Lung (tissue), 11 donors: ENCODE measurements at regions not wholly inside any gene's neighbourhood (a gene's known extent, or its start where the extent isn't known, plus 50 kb on each side); places are given as distances from the start of the nearest gene placed in this dataset.
A peak's percentile ranks its signal among the peaks of the same experiment; 100 is the strongest.

Experiments
- ATAC-seq: fragments of 200-7000 bp; cut with Tn5 transposase; one replicate; pipeline ENCODE4 v1.9.1; 2020; ENCODE audit warnings: moderate number of reproducible peaks; ENCODE audit not compliant: insufficient read depth, low FRiP score
- DNase-seq, 3 donors: peaks; one replicate each; pipeline ENCODE4 v3.0.0-alpha.2; 2013 to 2017
- H3K27ac ChIP-seq, 2 donors: one replicate each; pipeline ENCODE4 v1.5.1; 2013; ENCODE audit warnings: mild to moderate bottlenecking in 2 of 2, moderate library complexity in 2 of 2, control low read depth in 1 of 2, inconsistent platforms in 1 of 2, low read depth in 1 of 2, low read length in 1 of 2
- H3K27me3 ChIP-seq, 3 donors: one replicate each; pipeline ENCODE4 v1.5.1; 2013; ENCODE audit warnings: low read length in 2 of 3; ENCODE audit not compliant: control insufficient read depth in 3 of 3, insufficient read depth in 3 of 3
- H3K36me3 ChIP-seq, 4 donors: one replicate each; pipeline ENCODE4 v1.5.1; 2013; ENCODE audit warnings: low read length in 4 of 4, mild to moderate bottlenecking in 1 of 4, moderate library complexity in 1 of 4; ENCODE audit not compliant: control insufficient read depth in 4 of 4, insufficient read depth in 4 of 4
- H3K4me1 ChIP-seq, 5 donors: one replicate each; pipeline ENCODE4 v1.5.1; 2013; ENCODE audit warnings: low read length in 5 of 5, mild to moderate bottlenecking in 2 of 5, moderate library complexity in 1 of 5; ENCODE audit not compliant: control insufficient read depth in 5 of 5, insufficient read depth in 5 of 5
- H3K4me3 ChIP-seq: one replicate; pipeline ENCODE4 v1.5.1; 2013; ENCODE audit warnings: mild to moderate bottlenecking, control low read depth, moderate library complexity
- H3K9ac ChIP-seq, 2 donors: one replicate each; pipeline ENCODE4 v1.5.1; 2013; ENCODE audit warnings: low read length in 2 of 2, control low read depth in 1 of 2; ENCODE audit not compliant: insufficient read depth in 1 of 2
- H3K9me3 ChIP-seq, 4 donors: one replicate each; pipeline ENCODE4 v1.5.1; 2013; ENCODE audit warnings: low read length in 3 of 4, mild to moderate bottlenecking in 1 of 4, moderate library complexity in 1 of 4; ENCODE audit not compliant: control insufficient read depth in 4 of 4, insufficient read depth in 3 of 4
- CTCF ChIP-seq: IDR thresholded peaks from 2 replicates; pipeline ENCODE4 v1.5.1; 2012; ENCODE audit warnings: mild to moderate bottlenecking; ENCODE audit errors: control extremely low read depth, extremely low read depth
- WGBS, 2 donors: extraction: QIAGEN DNeasy Blood & Tissue Kit; methylation state at CpG; one replicate each; pipeline ENCODE4 v1.1.7; 2013; 5-methylcytosine and 5-hydroxymethylcytosine counted together
- donor health status: control.
- donor health status: control.
- donor health status: Bipolar disorder and iron deficiency.
- donor health status: healthy.
- donor health status: DM: yes; HTN: yes; CAD: no.

- Histone ChIP-seq H3K27me3 (no peaks in the 10 kb centered on the region), H3K9me3 (no peaks in the 10 kb centered on the region), H3K4me3 (no peak overlapping the region), H3K4me1 (peaks cover 0 to 10% (median 0%) of the 10 kb centered on the region in 5 donors), H3K36me3 (no peaks in the 10 kb centered on the region), H3K27ac (no peak overlapping the region), H3K9ac (no peak overlapping the region)
- DNase-seq (no peak), ATAC-seq (no peak)
- TF ChIP-seq CTCF: no peak
- 73 to 80% methylated on average over 3 of the region's 3 CpGs for WGBS, 2 donors
Measured at GRCh38 chr18:8936619-8937018, 165.9 kb upstream of the NDUFV2 start.

GRCh38 chr18:8937160-8938094, 165.1 kb upstream of the NDUFV2 start:
- no peaks in the 10 kb centered on the region for H3K36me3 ChIP-seq
- DNase-seq: peak; percentile 24 to 64 (median 49)
- no peak overlapping the region for H3K27ac ChIP-seq
- WGBS, 2 donors: 76 to 88% methylated on average over 9 of the region's 9 CpGs
- H3K4me1 ChIP-seq: peaks cover 0 to 10% (median 0%) of the 10 kb centered on the region in 5 donors
- TF ChIP-seq CTCF: no peak
- no peaks in the 10 kb centered on the region for H3K27me3 ChIP-seq
- ATAC-seq: no peak
- no peaks in the 10 kb centered on the region for H3K9me3 ChIP-seq
- H3K4me3 ChIP-seq: no peak overlapping the region
- H3K9ac ChIP-seq: no peak overlapping the region

- DNase-seq (no peak), ATAC-seq (no peak)
- H3K27me3 ChIP-seq: no peaks in the 10 kb centered on the region
- H3K9me3 ChIP-seq: no peaks in the 10 kb centered on the region
- no peak overlapping the region for H3K9ac ChIP-seq
- H3K4me3 ChIP-seq: no peak overlapping the region
- peaks cover 0 to 10% (median 0%) of the 10 kb centered on the region in 5 donors for H3K4me1 ChIP-seq
- TF ChIP-seq CTCF: no peak
- no peak overlapping the region for H3K27ac ChIP-seq
- 40 to 58% methylated on average over 7 of the region's 7 CpGs for WGBS, 2 donors
- H3K36me3 ChIP-seq: no peaks in the 10 kb centered on the region
Measured at GRCh38 chr18:8938817-8939216, 163.7 kb upstream of the NDUFV2 start.
